H9 (cell line): ENCODE measurements at regions not wholly inside any gene's neighbourhood (a gene's known extent, or its start where the extent isn't known, plus 50 kb on each side); places are given as distances from the start of the nearest gene placed in this dataset.

Experiments used
- DNase-seq: peaks from one replicate; pipeline ENCODE4 v3.0.0-alpha.2; 2017
- H2AFZ ChIP-seq: one replicate; pipeline ENCODE4 v1.6.1; 2013; ENCODE audit warnings: mild to moderate bottlenecking, low read length, control low read depth, moderate library complexity
- H2AK5ac ChIP-seq: 2 replicates; pipeline ENCODE4 v1.6.1; 2013; ENCODE audit warnings: low read length, control low read depth, mixed read lengths; ENCODE audit not compliant: insufficient read length
- H2BK120ac ChIP-seq: one replicate; pipeline ENCODE4 v1.6.1; 2013; ENCODE audit warnings: low read depth, mild to moderate bottlenecking, low read length, control low read depth, inconsistent platforms; ENCODE audit not compliant: poor library complexity, severe bottlenecking
- H2BK12ac ChIP-seq: 2 replicates; pipeline ENCODE4 v1.6.1; 2013; ENCODE audit warnings: low read length, control low read depth, mixed read lengths, low read depth; ENCODE audit not compliant: insufficient read length
- H2BK15ac ChIP-seq: 2 replicates; pipeline ENCODE4 v1.6.1; 2013; ENCODE audit warnings: low read depth, low read length, control low read depth
- H2BK20ac ChIP-seq: one replicate; pipeline ENCODE4 v1.6.1; 2013; ENCODE audit warnings: low read depth, mild to moderate bottlenecking, low read length, control low read depth, inconsistent platforms; ENCODE audit not compliant: poor library complexity, severe bottlenecking
- H2BK5ac ChIP-seq: 2 replicates; pipeline ENCODE4 v1.6.1; 2013; ENCODE audit warnings: low read length, control low read depth, mixed read lengths; ENCODE audit not compliant: insufficient read length
- H3K14ac ChIP-seq: 2 replicates; pipeline ENCODE4 v1.6.1; 2013; ENCODE audit warnings: low read length, control low read depth; ENCODE audit not compliant: insufficient read depth
- H3K18ac ChIP-seq: 2 replicates; pipeline ENCODE4 v1.6.1; 2013; ENCODE audit warnings: low read depth, mild to moderate bottlenecking, mixed read lengths, low read length, control low read depth; ENCODE audit not compliant: insufficient read length
- H3K23ac ChIP-seq: 2 replicates; pipeline ENCODE4 v1.6.1; 2013; ENCODE audit warnings: low read length, control low read depth, mixed read lengths, low read depth; ENCODE audit not compliant: insufficient read length
- H3K23me2 ChIP-seq: 2 replicates; pipeline ENCODE4 v1.6.1; 2013; ENCODE audit warnings: low read depth, mild to moderate bottlenecking, mixed read lengths, low read length, control low read depth; ENCODE audit not compliant: insufficient read length, poor library complexity, severe bottlenecking
- H3K27ac ChIP-seq: 2 replicates; pipeline ENCODE4 v1.5.1; 2013; ENCODE audit warnings: low read length, control low read depth, mixed read lengths, low read depth; ENCODE audit not compliant: insufficient read length
- H3K27me3 ChIP-seq: 2 replicates; pipeline ENCODE4 v1.6.1; 2013; ENCODE audit warnings: low read length, control low read depth, inconsistent platforms; ENCODE audit not compliant: insufficient read depth
- H3K4ac ChIP-seq: 2 replicates; pipeline ENCODE4 v1.6.1; 2013; ENCODE audit warnings: low read depth, mild to moderate bottlenecking, control low read depth, inconsistent platforms, low read length, moderate library complexity
- H3K4me1 ChIP-seq: 2 replicates; pipeline ENCODE4 v1.6.1; 2013; ENCODE audit warnings: low read length, control low read depth, inconsistent platforms; ENCODE audit not compliant: insufficient read depth
- H3K4me2 ChIP-seq: 2 replicates; pipeline ENCODE4 v1.6.1; 2013; ENCODE audit warnings: low read length, control low read depth, mixed read lengths; ENCODE audit not compliant: insufficient read length, insufficient read depth
- H3K56ac ChIP-seq: 2 replicates; pipeline ENCODE4 v1.6.1; 2013; ENCODE audit warnings: low read depth, mild to moderate bottlenecking, mixed read lengths, low read length, control low read depth; ENCODE audit not compliant: insufficient read length
- H3K79me1 ChIP-seq: 2 replicates; pipeline ENCODE4 v1.6.1; 2013; ENCODE audit warnings: low read depth, mild to moderate bottlenecking, moderate library complexity, low read length, control low read depth, inconsistent platforms; ENCODE audit not compliant: insufficient read depth, poor library complexity, severe bottlenecking
- H3K79me2 ChIP-seq: 2 replicates; pipeline ENCODE4 v1.6.1; 2013; ENCODE audit warnings: low read length, control low read depth, inconsistent platforms; ENCODE audit not compliant: insufficient read depth
- H3K9ac ChIP-seq: 2 replicates; pipeline ENCODE4 v1.6.1; 2013; ENCODE audit warnings: low read length, control low read depth, mixed read lengths; ENCODE audit not compliant: insufficient read length; ENCODE audit errors: extremely low read depth
- H3K9me3 ChIP-seq: one replicate; pipeline ENCODE4 v1.6.1; 2013; ENCODE audit warnings: low read depth, low read length, inconsistent platforms; ENCODE audit not compliant: control insufficient read depth
- H3T11ph ChIP-seq: one replicate; pipeline ENCODE4 v1.6.1; 2013; ENCODE audit warnings: mild to moderate bottlenecking, low read length, control low read depth, inconsistent platforms
- H4K20me1 ChIP-seq: one replicate; pipeline ENCODE4 v1.6.1; 2013; ENCODE audit not compliant: control insufficient read depth, insufficient read length, insufficient read depth
- H4K5ac ChIP-seq: 2 replicates; pipeline ENCODE4 v1.6.1; 2013; ENCODE audit warnings: low read depth, mild to moderate bottlenecking, mixed read lengths, low read length, control low read depth; ENCODE audit not compliant: insufficient read length
- H4K8ac ChIP-seq: replicated peaks from 2 replicates; pipeline ENCODE4 v1.6.1; 2013; ENCODE audit warnings: low read length, control low read depth, mixed read lengths, low read depth; ENCODE audit not compliant: insufficient read length
- H4K91ac ChIP-seq: 2 replicates; pipeline ENCODE4 v1.6.1; 2013; ENCODE audit warnings: low read depth, mild to moderate bottlenecking, moderate library complexity, mixed read lengths, low read length, control low read depth; ENCODE audit not compliant: insufficient read length
- H3K27ac Mint-ChIP-seq, 3 experiments: 2 replicates in 2 of 3; 3 replicates in 1 of 3; pipeline ENCODE4 v1.8.0; 2020 to 2021; ENCODE audit warnings: mixed read lengths in 3 of 3, mild to moderate bottlenecking in 1 of 3, moderate library complexity in 1 of 3
- H3K27me3 Mint-ChIP-seq: 2 replicates; pipeline ENCODE4 v1.8.0; 2021; ENCODE audit warnings: low read depth, mild to moderate bottlenecking, moderate library complexity, mixed read lengths
- H3K36me3 Mint-ChIP-seq, 3 experiments: 2 replicates in 2 of 3; 3 replicates in 1 of 3; pipeline ENCODE4 v1.8.0; 2020 to 2021; ENCODE audit warnings: low read depth in 3 of 3, mixed read lengths in 3 of 3; ENCODE audit not compliant: insufficient read depth in 1 of 3
- H3K4me1 Mint-ChIP-seq, 2 experiments: 2 replicates each; pipeline ENCODE4 v1.8.0; 2020; ENCODE audit warnings: mixed read lengths in 2 of 2
- H3K4me3 Mint-ChIP-seq, 2 experiments: 2 replicates in 1 of 2; 3 replicates in 1 of 2; pipeline ENCODE4 v1.8.0; 2020 to 2021; ENCODE audit warnings: mild to moderate bottlenecking in 2 of 2, mixed read lengths in 2 of 2, moderate library complexity in 1 of 2
- H3K9me3 Mint-ChIP-seq, 2 experiments: 2 replicates in 1 of 2; 3 replicates in 1 of 2; pipeline ENCODE4 v1.8.0; 2020; ENCODE audit warnings: mild to moderate bottlenecking in 2 of 2, mixed read lengths in 2 of 2, moderate library complexity in 1 of 2
- WGBS: extraction: QIAGEN DNeasy Blood & Tissue Kit; methylation state at CpG from one replicate; pipeline ENCODE4 v1.1.7; 2013; ENCODE audit warnings: missing lambda C conversion rate, low lambda C conversion rate, mixed read lengths; ENCODE audit not compliant: insufficient read length; ENCODE audit errors: extremely low coverage; 5-methylcytosine and 5-hydroxymethylcytosine counted together
- TF ChIP-seq, protein P1 (sequence below): fragments of 200-600 bp; sonication (generic); conservative IDR thresholded peaks from 3 replicates; pipeline ENCODE4 v1.8.0; 2021; ENCODE audit warnings: antibody characterized with exemption, mild to moderate bottlenecking

DNA sequence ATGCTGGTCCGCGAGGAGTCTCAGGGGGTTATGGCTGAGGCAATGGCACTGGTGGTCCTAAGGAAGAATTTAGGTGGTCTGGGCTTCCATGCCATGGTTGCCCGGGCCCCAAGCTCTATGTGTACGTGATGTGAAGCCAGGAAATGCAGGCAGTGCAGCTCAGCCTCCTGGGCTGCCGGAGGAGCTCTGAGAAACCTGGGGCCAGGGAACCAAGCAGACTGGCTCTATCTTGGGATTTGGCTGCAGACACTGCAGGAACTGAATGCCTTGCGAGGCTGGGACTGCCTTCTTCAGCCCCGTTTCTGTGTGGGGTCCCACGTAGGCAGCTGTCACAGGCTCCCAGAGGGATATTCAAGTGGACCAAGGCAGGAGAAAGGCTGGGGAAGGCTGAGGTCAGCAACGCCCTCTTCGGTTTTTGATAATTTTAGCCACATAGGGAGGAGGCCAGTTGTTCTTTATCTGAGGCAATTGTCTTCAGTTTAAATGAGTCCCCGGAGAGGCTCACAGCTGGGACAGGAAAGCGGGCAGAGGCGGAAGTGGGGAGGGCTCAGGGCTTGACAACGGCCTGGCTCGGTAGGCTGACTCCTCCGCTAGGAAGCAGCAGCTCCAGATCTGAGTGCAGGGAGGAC is 77.7 kb downstream of the RHOB start:
- no peak overlapping the region for H3K27ac ChIP-seq
- no CpG with 5 or more reads among the region's 16 CpGs for WGBS
- H3K27ac Mint-ChIP-seq: peak overlapping the region in 2 of 3 experiments; percentile 29 to 66; a peak in 1 of 7 replicates

More for the DNA sequence above, 77.7 kb downstream of the RHOB start:
- H3K27me3 ChIP-seq: no peaks in the 10 kb centered on the region
- no peak overlapping the region for H2BK15ac ChIP-seq
- H3K4ac ChIP-seq: no peak overlapping the region
- H4K5ac ChIP-seq: no peak overlapping the region
- H3K9me3 ChIP-seq: no peaks in the 10 kb centered on the region
- H2AK5ac ChIP-seq: no peak overlapping the region
- H2BK5ac ChIP-seq: no peak overlapping the region
- H3K4me2 ChIP-seq: no peak overlapping the region
- H3K18ac ChIP-seq: no peak overlapping the region
- Mint-ChIP-seq H3K36me3 (no peaks in the 10 kb centered on the region), H3K9me3 (no peaks in the 10 kb centered on the region), H3K4me1 (peaks cover 9 to 17% of the 10 kb centered on the region in 2 experiments), H3K27me3 (peaks cover 12% of the 10 kb centered on the region), H3K4me3 (no peak overlapping the region)
- no peaks in the 10 kb centered on the region for H3K4me1 ChIP-seq
- H3K14ac ChIP-seq: no peak overlapping the region
- no peak overlapping the region for H4K91ac ChIP-seq
- no peak overlapping the region for H3K9ac ChIP-seq
- no peaks in the 10 kb centered on the region for H3K79me1 ChIP-seq
- peaks cover 3% of the 10 kb centered on the region for H4K20me1 ChIP-seq
- no peak overlapping the region for H4K8ac ChIP-seq
- TF ChIP-seq, protein P1, sequence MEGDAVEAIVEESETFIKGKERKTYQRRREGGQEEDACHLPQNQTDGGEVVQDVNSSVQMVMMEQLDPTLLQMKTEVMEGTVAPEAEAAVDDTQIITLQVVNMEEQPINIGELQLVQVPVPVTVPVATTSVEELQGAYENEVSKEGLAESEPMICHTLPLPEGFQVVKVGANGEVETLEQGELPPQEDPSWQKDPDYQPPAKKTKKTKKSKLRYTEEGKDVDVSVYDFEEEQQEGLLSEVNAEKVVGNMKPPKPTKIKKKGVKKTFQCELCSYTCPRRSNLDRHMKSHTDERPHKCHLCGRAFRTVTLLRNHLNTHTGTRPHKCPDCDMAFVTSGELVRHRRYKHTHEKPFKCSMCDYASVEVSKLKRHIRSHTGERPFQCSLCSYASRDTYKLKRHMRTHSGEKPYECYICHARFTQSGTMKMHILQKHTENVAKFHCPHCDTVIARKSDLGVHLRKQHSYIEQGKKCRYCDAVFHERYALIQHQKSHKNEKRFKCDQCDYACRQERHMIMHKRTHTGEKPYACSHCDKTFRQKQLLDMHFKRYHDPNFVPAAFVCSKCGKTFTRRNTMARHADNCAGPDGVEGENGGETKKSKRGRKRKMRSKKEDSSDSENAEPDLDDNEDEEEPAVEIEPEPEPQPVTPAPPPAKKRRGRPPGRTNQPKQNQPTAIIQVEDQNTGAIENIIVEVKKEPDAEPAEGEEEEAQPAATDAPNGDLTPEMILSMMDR: no peak
- no peak overlapping the region for H2BK120ac ChIP-seq
- no peak overlapping the region for H3K23ac ChIP-seq
- H2BK12ac ChIP-seq: no peak overlapping the region
- DNase-seq: no peak
- no peak overlapping the region for H3T11ph ChIP-seq
- H3K79me2 ChIP-seq: no peaks in the 10 kb centered on the region
- no peak overlapping the region for H2BK20ac ChIP-seq
- no peak overlapping the region for H3K56ac ChIP-seq
- no peak overlapping the region for H2AFZ ChIP-seq
- H3K23me2 ChIP-seq: no peaks in the 10 kb centered on the region
